ENCODE measurements at regions not wholly inside any gene's neighbourhood (a gene's known extent, or its start where the extent isn't known, plus 50 kb on each side); places are given as distances from the start of the nearest gene placed in this dataset.

DNA sequence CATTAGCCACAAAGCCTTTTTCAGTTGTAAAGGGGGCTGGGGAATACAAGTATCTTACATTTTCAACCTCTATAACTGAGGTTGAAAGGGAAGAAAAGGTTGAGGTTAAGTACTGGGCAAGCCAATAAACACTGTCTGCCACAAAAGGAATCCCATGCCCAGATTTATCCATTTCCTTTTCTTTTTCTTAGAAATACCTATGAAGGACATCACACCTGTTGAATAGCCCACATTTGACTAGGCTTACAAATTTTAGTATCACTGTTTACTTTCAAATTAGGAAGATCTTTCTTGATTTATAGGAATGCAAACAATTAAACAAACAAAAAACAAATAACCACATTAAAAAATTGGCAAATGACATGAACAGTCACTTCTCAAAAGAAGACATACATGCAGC, 81.0 kb upstream of the CAV2 start:
- Histone ChIP-seq H3K36me3 (ENCODE audit: insufficient read depth, low read length) (no peaks in the 10 kb centered on the region), H3K27me3 (ENCODE audit: insufficient read depth, low read length) (no peaks in the 10 kb centered on the region), H3K79me2 (ENCODE audit: control insufficient read depth, insufficient read depth, low read length, unreplicated experiment) (no peaks in the 10 kb centered on the region), H3K27ac (ENCODE audit: low read depth, low read length) (no peak overlapping the region), H2AFZ (ENCODE audit: low read length, unreplicated experiment) (no peak overlapping the region), H3K4me1 (ENCODE audit: control insufficient read depth, insufficient read depth, low read length, unreplicated experiment) (peaks cover 1% of the 10 kb centered on the region), H3K4me3 (ENCODE audit: low read depth, low read length) (no peak overlapping the region)

DNA sequence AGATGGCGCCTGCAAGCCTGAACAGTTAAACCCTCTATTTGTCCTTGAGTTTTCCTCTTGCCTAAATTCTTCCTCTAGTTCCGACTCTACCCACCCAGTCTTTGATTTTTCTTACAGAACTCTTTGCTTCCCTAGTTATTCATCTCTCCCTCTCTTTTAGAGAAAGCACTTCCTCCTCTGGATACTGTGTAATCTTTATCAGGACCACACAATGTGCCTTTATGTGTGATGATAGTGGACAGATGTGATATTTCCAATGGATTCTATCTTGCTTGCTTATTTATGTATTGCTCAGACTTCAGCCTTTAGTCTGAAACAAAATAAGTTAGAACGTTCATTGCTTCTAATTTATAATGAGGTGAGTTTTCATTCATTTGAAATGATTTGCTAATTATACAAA, 79.5 kb upstream of the CAV2 start:
- H3K36me3 ChIP-seq (ENCODE audit: insufficient read depth, low read length): no peaks in the 10 kb centered on the region
- H3K4me3 ChIP-seq (ENCODE audit: low read depth, low read length): no peak overlapping the region
- H3K27me3 ChIP-seq (ENCODE audit: insufficient read depth, low read length): no peaks in the 10 kb centered on the region
- H3K79me2 ChIP-seq (ENCODE audit: control insufficient read depth, insufficient read depth, low read length, unreplicated experiment): no peaks in the 10 kb centered on the region
- H3K4me1 ChIP-seq (ENCODE audit: control insufficient read depth, insufficient read depth, low read length, unreplicated experiment): peaks cover 8% of the 10 kb centered on the region
- H2AFZ ChIP-seq (ENCODE audit: low read length, unreplicated experiment): no peak overlapping the region
- no peak overlapping the region for H3K27ac ChIP-seq (ENCODE audit: low read depth, low read length)

DNA sequence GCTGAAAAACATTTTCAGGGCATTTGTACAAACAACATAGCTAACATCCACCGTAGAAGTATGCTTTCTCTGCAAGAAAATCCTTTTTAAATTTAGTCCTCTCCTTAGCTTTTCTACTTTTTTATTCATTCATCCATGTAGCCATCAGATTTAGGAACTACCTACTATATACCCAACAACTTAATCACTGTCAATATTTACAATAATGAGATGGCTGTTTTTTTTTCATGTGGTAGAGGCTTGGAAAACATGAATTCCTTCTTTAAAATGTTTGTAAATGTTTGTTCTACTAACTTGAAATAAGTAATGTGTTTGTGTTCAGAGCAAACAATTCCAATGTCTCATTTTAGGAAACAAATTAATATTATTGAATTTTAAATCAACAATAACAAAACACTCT, 78.2 kb upstream of the CAV2 start:
- Histone ChIP-seq H3K27ac (ENCODE audit: low read depth, low read length) (no peak overlapping the region), H3K79me2 (ENCODE audit: control insufficient read depth, insufficient read depth, low read length, unreplicated experiment) (no peaks in the 10 kb centered on the region), H3K4me1 (ENCODE audit: control insufficient read depth, insufficient read depth, low read length, unreplicated experiment) (peaks cover 21% of the 10 kb centered on the region), H2AFZ (ENCODE audit: low read length, unreplicated experiment) (no peak overlapping the region), H3K27me3 (ENCODE audit: insufficient read depth, low read length) (no peaks in the 10 kb centered on the region), H3K4me3 (ENCODE audit: low read depth, low read length) (no peak overlapping the region), H3K36me3 (ENCODE audit: insufficient read depth, low read length) (no peaks in the 10 kb centered on the region)

DNA sequence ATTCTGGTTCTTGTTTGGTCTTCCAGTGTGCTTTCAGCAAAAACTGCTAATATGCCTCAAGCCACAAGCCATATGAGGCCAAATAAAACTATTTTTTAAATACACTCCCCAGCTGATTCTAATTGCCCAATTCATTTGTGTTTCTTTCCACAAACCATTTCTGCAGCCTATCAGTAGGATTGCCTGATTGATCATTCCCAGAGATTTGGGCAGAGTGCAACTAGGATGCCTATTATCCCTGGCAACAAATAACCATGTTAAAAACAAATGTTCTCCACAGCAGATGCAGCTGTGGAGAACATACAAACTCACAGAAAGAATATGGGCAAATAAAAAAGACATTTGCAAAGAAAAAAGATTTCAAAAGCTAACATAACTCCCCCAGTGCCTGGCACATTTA, 76.9 kb upstream of the CAV2 start:
- no peak overlapping the region for H3K4me3 ChIP-seq (ENCODE audit: low read depth, low read length)
- no peaks in the 10 kb centered on the region for H3K79me2 ChIP-seq (ENCODE audit: control insufficient read depth, insufficient read depth, low read length, unreplicated experiment)
- no peaks in the 10 kb centered on the region for H3K36me3 ChIP-seq (ENCODE audit: insufficient read depth, low read length)
- H2AFZ ChIP-seq (ENCODE audit: low read length, unreplicated experiment): no peak overlapping the region
- no peak overlapping the region for H3K27ac ChIP-seq (ENCODE audit: low read depth, low read length)
- no peaks in the 10 kb centered on the region for H3K27me3 ChIP-seq (ENCODE audit: insufficient read depth, low read length)
- H3K4me1 ChIP-seq (ENCODE audit: control insufficient read depth, insufficient read depth, low read length, unreplicated experiment): peaks cover 34% of the 10 kb centered on the region

DNA sequence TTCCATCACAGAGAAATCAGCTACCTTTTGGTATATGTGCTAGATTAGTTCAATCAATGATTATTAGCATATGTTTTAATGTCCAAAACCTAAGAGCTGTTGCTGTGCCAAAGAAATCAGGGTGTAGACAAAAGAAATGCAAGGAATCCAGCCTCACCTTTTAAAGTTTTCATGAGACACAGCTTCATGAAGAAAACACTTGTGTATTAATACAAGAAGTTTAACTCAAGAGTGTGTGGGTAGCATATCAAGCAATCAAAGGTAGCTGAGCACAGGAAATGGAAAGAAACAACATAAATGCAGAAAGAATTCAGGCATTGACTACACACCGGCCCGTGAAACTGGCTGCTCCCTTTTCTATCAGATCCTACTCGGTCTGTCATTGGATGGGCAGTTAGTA, 76.0 kb upstream of the CAV2 start:
- Histone ChIP-seq H3K27ac (ENCODE audit: low read depth, low read length) (no peak overlapping the region), H3K36me3 (ENCODE audit: insufficient read depth, low read length) (peaks cover 3% of the 10 kb centered on the region; the same call in 1 of the 2 replicates), H3K4me3 (ENCODE audit: low read depth, low read length) (no peak overlapping the region), H2AFZ (ENCODE audit: low read length, unreplicated experiment) (peak overlapping the region; percentile 2), H3K27me3 (ENCODE audit: insufficient read depth, low read length) (no peaks in the 10 kb centered on the region), H3K4me1 (ENCODE audit: control insufficient read depth, insufficient read depth, low read length, unreplicated experiment) (peaks cover 35% of the 10 kb centered on the region), H3K79me2 (ENCODE audit: control insufficient read depth, insufficient read depth, low read length, unreplicated experiment) (no peaks in the 10 kb centered on the region)

DNA sequence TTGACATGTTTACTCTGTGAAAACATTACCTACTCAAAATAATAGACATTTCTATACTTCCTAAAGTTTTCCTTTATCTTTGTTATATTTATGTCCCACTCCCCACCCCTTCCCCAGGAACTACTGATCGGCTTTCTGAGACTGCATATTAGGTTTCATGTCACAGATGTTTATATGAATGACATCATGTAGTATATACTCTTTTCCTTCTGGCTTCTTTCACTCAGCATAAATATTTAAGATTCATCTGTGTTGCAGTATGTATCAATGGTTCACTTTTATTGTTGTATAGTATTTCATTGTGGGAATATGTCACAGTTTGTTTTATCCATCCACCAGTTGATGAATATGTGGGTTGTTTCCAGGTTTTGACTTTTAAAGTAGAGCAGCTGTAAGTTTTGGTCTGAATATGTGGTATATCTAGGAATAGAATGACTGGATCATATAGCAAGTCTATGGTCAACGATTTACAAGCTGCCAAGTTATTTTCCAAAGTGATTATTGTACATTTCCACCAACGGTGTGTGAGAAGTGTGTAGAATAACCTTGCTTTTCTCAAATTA, 73.8 kb upstream of the CAV2 start:
- H3K79me2 ChIP-seq (ENCODE audit: control insufficient read depth, insufficient read depth, low read length, unreplicated experiment): no peaks in the 10 kb centered on the region
- H3K4me1 ChIP-seq (ENCODE audit: control insufficient read depth, insufficient read depth, low read length, unreplicated experiment): peaks cover 35% of the 10 kb centered on the region
- no peak overlapping the region; the same call in 1 of the 2 replicates for H3K4me3 ChIP-seq (ENCODE audit: low read depth, low read length)
- peaks cover 3% of the 10 kb centered on the region; the same call in 1 of the 2 replicates for H3K36me3 ChIP-seq (ENCODE audit: insufficient read depth, low read length)
- no peak overlapping the region for H2AFZ ChIP-seq (ENCODE audit: low read length, unreplicated experiment)
- peak overlapping the region; percentile 83 for H3K27ac ChIP-seq (ENCODE audit: low read depth, low read length)
- H3K27me3 ChIP-seq (ENCODE audit: insufficient read depth, low read length): no peaks in the 10 kb centered on the region

DNA sequence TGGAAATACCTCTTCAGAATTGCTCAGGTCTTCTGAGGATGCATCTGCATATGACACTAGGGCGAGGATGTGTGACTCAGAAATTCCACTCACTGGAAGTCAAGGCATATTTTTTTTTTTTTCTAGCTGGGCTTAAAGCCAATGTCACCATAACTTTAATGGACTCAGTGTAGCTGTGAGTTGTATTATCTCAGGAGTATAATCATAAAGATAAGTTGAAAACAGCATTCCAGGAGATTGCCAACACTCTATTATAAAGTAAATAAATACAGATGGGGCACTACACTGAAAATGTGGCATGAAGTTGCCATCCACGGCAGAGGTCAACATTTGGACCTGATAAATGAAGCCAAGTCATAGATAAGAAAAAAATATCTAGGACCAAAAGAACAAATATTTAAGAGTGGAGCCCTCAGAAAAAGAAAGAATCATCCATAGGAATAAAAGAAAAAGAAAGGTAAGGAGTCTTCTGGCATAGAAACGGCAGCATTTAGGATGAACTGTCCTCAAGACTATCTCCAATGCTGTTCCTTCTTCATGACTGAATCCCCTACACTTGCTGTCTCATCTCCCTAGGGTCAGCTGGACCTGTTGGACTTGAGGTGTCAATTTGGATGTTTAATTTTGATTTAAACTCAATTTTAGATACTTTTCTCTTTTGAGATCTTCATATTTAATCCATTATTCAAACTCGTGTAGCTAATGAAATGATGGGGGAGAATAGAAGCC, 72.9 kb upstream of the CAV2 start:
- peaks cover 3% of the 10 kb centered on the region; the same call in 1 of the 2 replicates for H3K36me3 ChIP-seq (ENCODE audit: insufficient read depth, low read length)
- H2AFZ ChIP-seq (ENCODE audit: low read length, unreplicated experiment): no peak overlapping the region
- peaks cover 35% of the 10 kb centered on the region for H3K4me1 ChIP-seq (ENCODE audit: control insufficient read depth, insufficient read depth, low read length, unreplicated experiment)
- peak overlapping the region; percentile 83 for H3K27ac ChIP-seq (ENCODE audit: low read depth, low read length)
- H3K79me2 ChIP-seq (ENCODE audit: control insufficient read depth, insufficient read depth, low read length, unreplicated experiment): no peaks in the 10 kb centered on the region
- peak overlapping the region; percentile 2; the same call in 1 of the 2 replicates for H3K4me3 ChIP-seq (ENCODE audit: low read depth, low read length)
- H3K27me3 ChIP-seq (ENCODE audit: insufficient read depth, low read length): no peaks in the 10 kb centered on the region

DNA sequence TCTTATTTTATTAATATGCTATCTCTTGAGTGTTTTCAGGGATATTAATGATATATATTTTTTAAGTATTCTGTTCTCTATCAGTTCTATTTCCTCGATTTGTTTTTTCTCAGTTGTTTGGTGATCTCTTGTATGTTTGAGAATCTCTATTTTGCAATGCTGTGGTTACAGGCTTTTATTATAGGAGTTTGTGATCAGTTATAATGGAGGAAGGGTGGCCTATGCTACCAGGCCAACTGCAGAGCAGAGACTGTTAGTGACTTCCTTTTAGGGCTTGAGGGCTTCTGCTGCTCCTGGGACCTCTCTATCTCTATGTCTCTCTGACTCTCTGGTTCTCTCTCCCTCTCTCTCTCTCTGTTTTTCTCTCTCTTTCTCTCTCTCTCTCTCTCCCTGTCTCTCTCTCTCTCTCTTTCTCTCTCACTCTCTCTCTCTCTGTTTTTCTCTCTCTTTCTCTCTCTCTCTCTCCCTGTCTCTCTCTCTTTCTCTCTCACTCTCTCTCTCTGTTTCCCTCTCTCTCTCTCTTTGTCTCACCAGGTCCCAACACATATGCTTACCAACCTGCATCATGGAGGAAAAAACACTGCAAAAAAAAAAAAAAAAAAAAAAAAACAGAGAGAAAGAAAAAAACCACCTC, 69.4 kb upstream of the CAV2 start:
- peaks cover 61% of the 10 kb centered on the region for H3K4me1 ChIP-seq (ENCODE audit: control insufficient read depth, insufficient read depth, low read length, unreplicated experiment)
- no peaks in the 10 kb centered on the region for H3K27me3 ChIP-seq (ENCODE audit: insufficient read depth, low read length)
- no peaks in the 10 kb centered on the region for H3K79me2 ChIP-seq (ENCODE audit: control insufficient read depth, insufficient read depth, low read length, unreplicated experiment)
- no peak overlapping the region for H3K4me3 ChIP-seq (ENCODE audit: low read depth, low read length)
- H3K36me3 ChIP-seq (ENCODE audit: insufficient read depth, low read length): peaks cover 3% of the 10 kb centered on the region; the same call in 1 of the 2 replicates
- no peak overlapping the region for H2AFZ ChIP-seq (ENCODE audit: low read length, unreplicated experiment)
- H3K27ac ChIP-seq (ENCODE audit: low read depth, low read length): no peak overlapping the region

DNA sequence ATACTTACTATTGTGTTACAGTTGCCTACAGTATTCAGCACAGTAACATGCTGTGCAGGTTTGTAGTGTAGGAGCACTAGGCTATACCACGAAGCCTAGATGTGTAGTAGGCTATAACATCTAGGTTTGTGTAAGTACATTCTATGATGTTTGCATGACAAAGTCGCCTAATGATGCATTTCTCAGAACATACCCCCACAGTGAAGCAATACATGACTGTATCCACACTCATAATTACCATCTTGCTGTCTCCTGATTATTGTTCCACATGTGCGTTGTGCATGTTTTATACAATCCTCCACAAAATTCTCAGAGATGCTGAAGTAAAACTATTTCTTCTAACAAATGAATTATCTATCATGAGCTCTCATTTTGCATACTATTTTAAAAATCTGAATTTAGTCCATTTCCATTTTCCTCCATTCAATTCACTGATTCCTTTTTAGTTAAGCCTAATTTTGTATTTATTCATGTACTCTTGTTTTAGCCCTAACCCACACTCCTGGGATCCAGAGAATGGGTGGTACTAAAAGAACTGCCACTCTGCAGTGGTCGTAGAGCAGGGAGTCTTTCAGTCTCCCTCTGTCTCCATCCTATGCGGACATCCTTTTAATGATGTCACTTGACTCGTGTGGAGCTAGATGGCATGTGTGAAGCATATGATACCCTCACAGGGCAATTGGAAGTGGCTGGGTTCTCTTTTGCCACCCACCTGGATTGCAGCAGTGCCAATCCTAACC, 67.6 kb upstream of the CAV2 start:
- no peaks in the 10 kb centered on the region for H3K27me3 ChIP-seq (ENCODE audit: insufficient read depth, low read length)

DNA sequence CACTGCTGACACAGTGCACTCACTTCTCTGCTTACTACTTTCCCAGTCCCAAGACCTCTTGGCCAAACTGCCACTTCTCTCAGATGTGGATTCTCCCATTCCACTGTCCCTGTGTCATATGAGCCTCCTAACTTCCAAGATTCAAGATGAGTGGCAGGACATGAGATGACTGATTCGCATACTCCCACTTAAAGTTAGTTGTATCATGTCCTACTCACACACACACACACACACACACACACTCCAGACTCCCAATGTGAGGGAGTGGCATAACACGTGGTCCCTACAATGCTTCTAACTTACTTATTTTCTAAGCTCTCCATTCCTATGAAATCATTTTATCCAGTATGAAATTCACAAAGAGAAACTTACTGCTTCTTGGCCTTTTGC, 67.0 kb upstream of the CAV2 start:
- peaks cover 3% of the 10 kb centered on the region; the same call in 1 of the 2 replicates for H3K36me3 ChIP-seq (ENCODE audit: insufficient read depth, low read length)
- H2AFZ ChIP-seq (ENCODE audit: low read length, unreplicated experiment): no peak overlapping the region
- H3K27me3 ChIP-seq (ENCODE audit: insufficient read depth, low read length): no peaks in the 10 kb centered on the region
- peak overlapping the region; percentile 96; the same call in 1 of the 2 replicates for H3K27ac ChIP-seq (ENCODE audit: low read depth, low read length)
- no peak overlapping the region for H3K4me3 ChIP-seq (ENCODE audit: low read depth, low read length)
- peaks cover 44% of the 10 kb centered on the region for H3K4me1 ChIP-seq (ENCODE audit: control insufficient read depth, insufficient read depth, low read length, unreplicated experiment)
- H3K79me2 ChIP-seq (ENCODE audit: control insufficient read depth, insufficient read depth, low read length, unreplicated experiment): no peaks in the 10 kb centered on the region

More for the DNA sequence above, 67.6 kb upstream of the CAV2 start:
- Histone ChIP-seq H2AFZ (ENCODE audit: low read length, unreplicated experiment) (no peak overlapping the region), H3K4me1 (ENCODE audit: control insufficient read depth, insufficient read depth, low read length, unreplicated experiment) (peaks cover 49% of the 10 kb centered on the region), H3K36me3 (ENCODE audit: insufficient read depth, low read length) (peaks cover 3% of the 10 kb centered on the region; the same call in 1 of the 2 replicates), H3K79me2 (ENCODE audit: control insufficient read depth, insufficient read depth, low read length, unreplicated experiment) (no peaks in the 10 kb centered on the region), H3K27ac (ENCODE audit: low read depth, low read length) (no peak overlapping the region; the same call in 1 of the 2 replicates), H3K4me3 (ENCODE audit: low read depth, low read length) (no peak overlapping the region)

All from ACC112 (cell line).